WTC11 (cell line): ENCODE measurements at regions not wholly inside any gene's neighbourhood (a gene's known extent, or its start where the extent isn't known, plus 50 kb on each side); places are given as distances from the start of the nearest gene placed in this dataset.
"Not testable (repeated sequence)": the region's sequence is repeated elsewhere in the genome, so short reads cannot be mapped to it uniquely, and the experiment has no call there.

ENCODE experiments used
- ATAC-seq: fragments of 200-7000 bp; cut with Tn5 transposase; 2 replicates; pipeline ENCODE4 v1.10.0; 2021; ENCODE audit warnings: mild to moderate bottlenecking, moderate library complexity
- CTCF ChIA-PET: fragments of 300-600 bp; sonication (Branson Sonifier 250); formaldehyde crosslinking; loops from one replicate; lab custom pipeline; 2021; ENCODE audit warnings: antibody characterized with exemption; lab: Charles Lee
- POLR2A ChIA-PET: fragments of 350-600 bp; sonication (Branson Sonifier 250); formaldehyde crosslinking; loops from one replicate; lab custom pipeline; 2021; ENCODE audit warnings: antibody characterized with exemption; lab: Charles Lee
- DNase-seq: peaks from one replicate; pipeline ENCODE4 v3.0.0; 2021; ENCODE audit warnings: low spot score
- H3K27ac Mint-ChIP-seq: 2 replicates; pipeline ENCODE4 v1.8.0; 2021; ENCODE audit warnings: mixed read lengths
- H3K27me3 Mint-ChIP-seq: 2 replicates; pipeline ENCODE4 v1.8.0; 2021; ENCODE audit warnings: low read depth, mild to moderate bottlenecking, moderate library complexity, mixed read lengths
- H3K36me3 Mint-ChIP-seq: 2 replicates; pipeline ENCODE4 v1.8.0; 2021; ENCODE audit warnings: mixed read lengths
- H3K4me1 Mint-ChIP-seq: 2 replicates; pipeline ENCODE4 v1.8.0; 2022; ENCODE audit warnings: mixed read lengths
- H3K4me3 Mint-ChIP-seq: 2 replicates; pipeline ENCODE4 v1.8.0; 2021; ENCODE audit warnings: mild to moderate bottlenecking, moderate library complexity, mixed read lengths
- H3K9me3 Mint-ChIP-seq: 2 replicates; pipeline ENCODE4 v1.8.0; 2021; ENCODE audit warnings: mixed read lengths
- AR ChIP-seq: fragments of 250-450 bp; sonication (Bioruptor Pico); IDR thresholded peaks from 2 replicates; pipeline ENCODE4 v1.9.0; 2021; ENCODE audit warnings: mild to moderate bottlenecking
- FOXK1 ChIP-seq: sonication (generic); formaldehyde crosslinking; IDR thresholded peaks from 2 replicates; pipeline ENCODE4 v1.8.0; 2022; ENCODE audit warnings: mild to moderate bottlenecking, moderate library complexity, missing genetic modification reagents
- FOXP1 ChIP-seq: sonication (generic); formaldehyde crosslinking; IDR thresholded peaks from 2 replicates; pipeline ENCODE4 v1.8.0; 2022; ENCODE audit warnings: missing genetic modification reagents, mild to moderate bottlenecking, moderate library complexity, borderline replicate concordance
- JAZF1 ChIP-seq: fragments of 250-450 bp; sonication (Bioruptor Pico); IDR thresholded peaks from 2 replicates; pipeline ENCODE4 v1.9.0; 2021; ENCODE audit warnings: moderate library complexity, mild to moderate bottlenecking, inconsistent platforms
- NFATC4 ChIP-seq: fragments of 250-450 bp; sonication (Bioruptor Pico); IDR thresholded peaks from 2 replicates; pipeline ENCODE4 v1.9.0; 2021; ENCODE audit warnings: mild to moderate bottlenecking
- NR2C2 ChIP-seq: sonication (generic); formaldehyde crosslinking; IDR thresholded peaks from 2 replicates; pipeline ENCODE4 v1.8.0; 2022; ENCODE audit warnings: mild to moderate bottlenecking, missing genetic modification reagents
- RELA ChIP-seq: sonication (generic); formaldehyde crosslinking; IDR thresholded peaks from 2 replicates; pipeline ENCODE4 v1.8.1; 2022; ENCODE audit warnings: missing genetic modification reagents, mild to moderate bottlenecking, borderline replicate concordance
- SOX15 ChIP-seq: fragments of 250-450 bp; sonication (Bioruptor Pico); IDR thresholded peaks from 2 replicates; pipeline ENCODE4 v1.9.0; 2021; ENCODE audit warnings: mild to moderate bottlenecking
- TEAD4 ChIP-seq: sonication (generic); formaldehyde crosslinking; IDR thresholded peaks from 2 replicates; pipeline ENCODE4 v1.8.0; 2022; ENCODE audit warnings: mild to moderate bottlenecking, missing genetic modification reagents
- ZNF138 ChIP-seq: sonication (generic); formaldehyde crosslinking; conservative IDR thresholded peaks from 2 replicates; pipeline ENCODE4 v1.8.1; 2022; ENCODE audit warnings: mild to moderate bottlenecking, moderate library complexity, missing genetic modification reagents
- ZNF263 ChIP-seq: sonication (generic); formaldehyde crosslinking; IDR thresholded peaks from 2 replicates; pipeline ENCODE4 v1.8.1; 2022; ENCODE audit warnings: low read depth, mild to moderate bottlenecking, moderate library complexity, missing genetic modification reagents
- ZNF281 ChIP-seq: sonication (generic); formaldehyde crosslinking; IDR thresholded peaks from 2 replicates; pipeline ENCODE4 v1.8.0; 2023; ENCODE audit warnings: mild to moderate bottlenecking, missing genetic modification reagents
- ZNF671 ChIP-seq: fragments of 250-450 bp; sonication (Bioruptor Pico); IDR thresholded peaks from 2 replicates; pipeline ENCODE4 v1.8.0; 2021; ENCODE audit warnings: mild to moderate bottlenecking
- TF ChIP-seq, protein P1 (sequence below): sonication (generic); formaldehyde crosslinking; IDR thresholded peaks from 2 replicates; pipeline ENCODE4 v1.8.1; 2023; ENCODE audit warnings: mild to moderate bottlenecking, missing genetic modification reagents, borderline replicate concordance
- TF ChIP-seq, protein P2 (sequence below): fragments of 200-600 bp; IDR thresholded peaks from 2 replicates; pipeline ENCODE4 v1.8.0; 2022; ENCODE audit warnings: antibody characterized with exemption
- TF ChIP-seq, protein P3 (sequence below): fragments of 250-450 bp; sonication (Bioruptor Pico); conservative IDR thresholded peaks from 2 replicates; pipeline ENCODE4 v1.9.0; 2021; ENCODE audit warnings: mild to moderate bottlenecking
- TF ChIP-seq, protein P4 (sequence below): sonication (generic); formaldehyde crosslinking; IDR thresholded peaks from 2 replicates; pipeline ENCODE4 v1.8.1; 2022; ENCODE audit warnings: low read depth, mild to moderate bottlenecking, moderate library complexity, missing genetic modification reagents, borderline replicate concordance

- DNase-seq, result no peak
- H3K27ac Mint-ChIP-seq, result no peak overlapping the region
Observed at GRCh38 chr4:97028785-97029184, 1114.5 kb downstream of the STPG2 start.

DNA sequence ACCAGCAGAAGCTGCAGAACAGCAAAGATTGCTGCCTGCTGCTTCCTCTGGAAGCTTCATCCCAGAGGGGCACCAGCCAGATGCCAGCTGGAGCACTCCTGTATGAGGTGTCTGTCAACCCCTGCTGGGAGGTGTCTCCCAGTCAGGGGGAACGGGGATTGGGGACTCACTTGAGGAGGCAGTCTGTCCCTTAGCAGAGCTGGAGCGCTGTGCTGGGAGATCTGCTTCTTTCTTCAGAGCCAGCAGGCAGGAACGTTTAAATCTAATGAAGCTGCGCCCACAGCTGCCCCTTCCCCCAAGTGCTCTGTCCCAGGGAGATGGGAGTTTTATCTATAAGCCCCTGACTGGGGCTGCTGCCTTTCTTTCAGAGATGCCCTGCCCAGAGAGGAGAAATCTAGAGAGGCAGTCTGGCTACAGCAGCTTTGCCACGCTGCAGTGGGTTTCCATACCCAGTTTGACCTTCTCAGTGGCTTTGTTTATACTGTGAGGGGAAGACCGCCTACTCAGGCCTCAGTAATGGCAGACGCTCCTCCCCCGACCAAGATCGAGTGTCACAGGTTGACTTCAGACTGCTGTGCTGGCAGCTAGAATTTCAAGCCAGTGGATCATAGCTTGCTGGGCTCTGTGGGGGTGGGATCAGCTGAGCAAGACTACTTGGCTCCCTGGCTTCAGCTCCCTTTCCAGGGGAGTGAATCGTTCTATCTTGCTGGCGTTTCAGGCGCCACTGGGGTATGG, 1105.7 kb downstream of the STPG2 start:
- POLR2A ChIA-PET, H3K36me3 Mint-ChIP-seq, H3K27me3 Mint-ChIP-seq, H3K9me3 Mint-ChIP-seq: not testable (repeated sequence)
- peak overlapping the region; percentile 23 for H3K4me3 Mint-ChIP-seq
- CTCF ChIA-PET, result interaction anchor here (0.9 kb wide), 1 partner anchor 116 kb away, joined by 3 read pairs; no protein-coding TSS in a partner anchor
- peaks cover 24% of the 10 kb centered on the region for H3K4me1 Mint-ChIP-seq
- TF ChIP-seq FOXK1, result peak; percentile 27; the same call in 1 of the 2 replicates
- TF ChIP-seq, protein P1, sequence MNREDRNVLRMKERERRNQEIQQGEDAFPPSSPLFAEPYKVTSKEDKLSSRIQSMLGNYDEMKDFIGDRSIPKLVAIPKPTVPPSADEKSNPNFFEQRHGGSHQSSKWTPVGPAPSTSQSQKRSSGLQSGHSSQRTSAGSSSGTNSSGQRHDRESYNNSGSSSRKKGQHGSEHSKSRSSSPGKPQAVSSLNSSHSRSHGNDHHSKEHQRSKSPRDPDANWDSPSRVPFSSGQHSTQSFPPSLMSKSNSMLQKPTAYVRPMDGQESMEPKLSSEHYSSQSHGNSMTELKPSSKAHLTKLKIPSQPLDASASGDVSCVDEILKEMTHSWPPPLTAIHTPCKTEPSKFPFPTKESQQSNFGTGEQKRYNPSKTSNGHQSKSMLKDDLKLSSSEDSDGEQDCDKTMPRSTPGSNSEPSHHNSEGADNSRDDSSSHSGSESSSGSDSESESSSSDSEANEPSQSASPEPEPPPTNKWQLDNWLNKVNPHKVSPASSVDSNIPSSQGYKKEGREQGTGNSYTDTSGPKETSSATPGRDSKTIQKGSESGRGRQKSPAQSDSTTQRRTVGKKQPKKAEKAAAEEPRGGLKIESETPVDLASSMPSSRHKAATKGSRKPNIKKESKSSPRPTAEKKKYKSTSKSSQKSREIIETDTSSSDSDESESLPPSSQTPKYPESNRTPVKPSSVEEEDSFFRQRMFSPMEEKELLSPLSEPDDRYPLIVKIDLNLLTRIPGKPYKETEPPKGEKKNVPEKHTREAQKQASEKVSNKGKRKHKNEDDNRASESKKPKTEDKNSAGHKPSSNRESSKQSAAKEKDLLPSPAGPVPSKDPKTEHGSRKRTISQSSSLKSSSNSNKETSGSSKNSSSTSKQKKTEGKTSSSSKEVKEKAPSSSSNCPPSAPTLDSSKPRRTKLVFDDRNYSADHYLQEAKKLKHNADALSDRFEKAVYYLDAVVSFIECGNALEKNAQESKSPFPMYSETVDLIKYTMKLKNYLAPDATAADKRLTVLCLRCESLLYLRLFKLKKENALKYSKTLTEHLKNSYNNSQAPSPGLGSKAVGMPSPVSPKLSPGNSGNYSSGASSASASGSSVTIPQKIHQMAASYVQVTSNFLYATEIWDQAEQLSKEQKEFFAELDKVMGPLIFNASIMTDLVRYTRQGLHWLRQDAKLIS (CRISPR knock-in tag), result 0 out of 2 replicates have a peak, but pooled peaks have one; percentile 31
- 0 out of 2 replicates have a peak, but pooled peaks have one; percentile 39 for TF ChIP-seq ZNF281 (CRISPR knock-in tag)
- ATAC-seq, result peak; percentile 98
- peak overlapping the region; percentile 96 for H3K27ac Mint-ChIP-seq
- peak; percentile 63 for DNase-seq

More at GRCh38 chr4:97028785-97029184, 1114.5 kb downstream of the STPG2 start:
- ChIA-PET CTCF (no interaction called here), POLR2A (no interaction called here)
- peaks cover 21% of the 10 kb centered on the region for H3K4me1 Mint-ChIP-seq
- TF ChIP-seq, protein P2, sequence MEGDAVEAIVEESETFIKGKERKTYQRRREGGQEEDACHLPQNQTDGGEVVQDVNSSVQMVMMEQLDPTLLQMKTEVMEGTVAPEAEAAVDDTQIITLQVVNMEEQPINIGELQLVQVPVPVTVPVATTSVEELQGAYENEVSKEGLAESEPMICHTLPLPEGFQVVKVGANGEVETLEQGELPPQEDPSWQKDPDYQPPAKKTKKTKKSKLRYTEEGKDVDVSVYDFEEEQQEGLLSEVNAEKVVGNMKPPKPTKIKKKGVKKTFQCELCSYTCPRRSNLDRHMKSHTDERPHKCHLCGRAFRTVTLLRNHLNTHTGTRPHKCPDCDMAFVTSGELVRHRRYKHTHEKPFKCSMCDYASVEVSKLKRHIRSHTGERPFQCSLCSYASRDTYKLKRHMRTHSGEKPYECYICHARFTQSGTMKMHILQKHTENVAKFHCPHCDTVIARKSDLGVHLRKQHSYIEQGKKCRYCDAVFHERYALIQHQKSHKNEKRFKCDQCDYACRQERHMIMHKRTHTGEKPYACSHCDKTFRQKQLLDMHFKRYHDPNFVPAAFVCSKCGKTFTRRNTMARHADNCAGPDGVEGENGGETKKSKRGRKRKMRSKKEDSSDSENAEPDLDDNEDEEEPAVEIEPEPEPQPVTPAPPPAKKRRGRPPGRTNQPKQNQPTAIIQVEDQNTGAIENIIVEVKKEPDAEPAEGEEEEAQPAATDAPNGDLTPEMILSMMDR, result no peak
- TF ChIP-seq, protein P3, sequence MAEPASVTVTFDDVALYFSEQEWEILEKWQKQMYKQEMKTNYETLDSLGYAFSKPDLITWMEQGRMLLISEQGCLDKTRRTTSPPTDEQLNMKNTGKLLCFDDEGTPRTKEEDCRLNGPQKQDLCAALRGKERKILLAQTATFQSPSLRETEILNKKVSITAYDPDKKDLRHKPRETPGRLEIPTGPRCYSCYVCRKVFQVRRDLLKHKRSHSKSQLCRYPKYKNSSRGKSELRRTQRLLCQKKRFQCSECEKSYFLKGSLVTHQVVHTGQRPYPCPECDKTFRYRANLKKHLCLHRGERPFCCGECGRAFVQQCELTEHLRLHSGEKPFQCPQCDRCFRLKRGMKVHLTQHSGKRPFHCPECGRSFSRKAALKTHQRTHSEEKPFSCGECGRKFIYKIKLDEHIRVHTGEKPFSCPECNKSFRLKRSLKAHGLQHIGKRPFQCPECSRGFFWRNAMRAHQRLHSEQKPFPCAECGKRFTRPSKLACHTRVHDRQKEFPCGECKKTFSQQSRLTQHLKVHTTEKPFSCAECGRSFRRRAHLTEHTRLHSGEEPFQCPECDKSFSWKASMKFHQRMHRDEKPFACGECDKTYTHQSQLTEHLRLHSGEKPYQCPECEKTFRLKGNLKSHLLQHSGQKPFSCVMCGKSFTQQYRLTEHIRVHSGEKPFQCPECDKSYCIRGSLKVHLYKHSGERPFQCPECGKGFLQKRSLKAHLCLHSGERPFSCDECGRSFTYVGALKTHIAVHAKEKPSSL (CRISPR knock-in tag), result no peak
- TF ChIP-seq NR2C2 (CRISPR knock-in tag), result no peak
- TF ChIP-seq, protein P4, sequence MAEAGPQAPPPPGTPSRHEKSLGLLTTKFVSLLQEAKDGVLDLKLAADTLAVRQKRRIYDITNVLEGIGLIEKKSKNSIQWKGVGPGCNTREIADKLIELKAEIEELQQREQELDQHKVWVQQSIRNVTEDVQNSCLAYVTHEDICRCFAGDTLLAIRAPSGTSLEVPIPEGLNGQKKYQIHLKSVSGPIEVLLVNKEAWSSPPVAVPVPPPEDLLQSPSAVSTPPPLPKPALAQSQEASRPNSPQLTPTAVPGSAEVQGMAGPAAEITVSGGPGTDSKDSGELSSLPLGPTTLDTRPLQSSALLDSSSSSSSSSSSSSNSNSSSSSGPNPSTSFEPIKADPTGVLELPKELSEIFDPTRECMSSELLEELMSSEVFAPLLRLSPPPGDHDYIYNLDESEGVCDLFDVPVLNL (CRISPR knock-in tag), result no peak
- TF ChIP-seq ZNF138 (CRISPR knock-in tag), result no peak
- no peak for TF ChIP-seq ZNF263 (CRISPR knock-in tag)
- TF ChIP-seq FOXP1 (CRISPR knock-in tag), result no peak
- no peak for TF ChIP-seq NFATC4 (CRISPR knock-in tag)
- TF ChIP-seq AR (CRISPR knock-in tag), result no peak
- no peak for TF ChIP-seq JAZF1 (CRISPR knock-in tag)
- TF ChIP-seq TEAD4 (CRISPR knock-in tag), result no peak
- TF ChIP-seq RELA (CRISPR knock-in tag), result no peak
- no peak for TF ChIP-seq SOX15 (CRISPR knock-in tag)
- TF ChIP-seq ZNF671 (CRISPR knock-in tag), result no peak
- no peaks in the 10 kb centered on the region for H3K36me3 Mint-ChIP-seq
- H3K4me3 Mint-ChIP-seq, result no peak overlapping the region
- ATAC-seq, result no peak
- no peaks in the 10 kb centered on the region for H3K9me3 Mint-ChIP-seq
- H3K27me3 Mint-ChIP-seq, result no peaks in the 10 kb centered on the region
